HepG2 (cell line): ENCODE measurements at regions not wholly inside any gene's neighbourhood (a gene's known extent, or its start where the extent isn't known, plus 50 kb on each side); places are given as distances from the start of the nearest gene placed in this dataset.

ENCODE experiments used
- ATAC-seq: fragments of 200-7000 bp; cut with Tn5 transposase; 3 replicates; pipeline ENCODE4 v1.9.1; 2020; ENCODE audit warnings: mild to moderate bottlenecking, moderate library complexity
- BruUV-seq: library from RNA; stranded (reverse); fragments of 400-500 nt; replicated peaks from 2 replicates; lab custom pipeline; 2021; lab: Mats Ljungman, UMichigan
- CTCF ChIA-PET: fragments of 300-600 bp; formaldehyde crosslinking; extraction: SDS; loops from one replicate; lab custom pipeline; 2021; ENCODE audit warnings: low total read pairs, inconsistent platforms, low intra/inter-chr PET ratio; lab: Yijun Ruan, JAX
- POLR2A ChIA-PET: fragments of 350-600 bp; sonication (Branson Sonifier 250); formaldehyde crosslinking; loops from one replicate; lab custom pipeline; 2020; ENCODE audit warnings: antibody characterized with exemption, inconsistent platforms; lab: Yijun Ruan, JAX
- DNase-seq: peaks from one replicate; pipeline ENCODE4 v3.0.0-alpha.2; 2015; ENCODE audit warnings: low spot score
- FAIRE-seq: peaks from 3 replicates; lab custom pipeline; 2011; peaks lifted over from hg19 to GRCh38; lab: Jason Lieb, UNC
- H2AFZ ChIP-seq: one replicate; pipeline ENCODE4 v1.6.1; 2011; ENCODE audit warnings: low read length, inconsistent platforms
- H3K27ac ChIP-seq: fragments of 300-600 bp; 3 replicates; pipeline ENCODE4 v1.8.0; 2011; ENCODE audit warnings: mixed run types, mild to moderate bottlenecking, mixed read lengths, low read length, inconsistent platforms; ENCODE audit not compliant: insufficient read depth; ENCODE audit errors: extremely low read length
- H3K27me3 ChIP-seq, 2 experiments: fragments of 200-600 bp in 1 of 2; 2 replicates in 1 of 2; 3 replicates in 1 of 2; pipeline versions ENCODE4 v1.6.0 to v1.8.0; 2011; ENCODE audit warnings: low read length in 2 of 2, mild to moderate bottlenecking in 2 of 2, moderate library complexity in 2 of 2, inconsistent platforms in 1 of 2; ENCODE audit not compliant: insufficient read depth in 2 of 2, control insufficient read depth in 1 of 2
- H3K36me3 ChIP-seq, 2 experiments: fragments of 200-600 bp in 1 of 2; replicated peaks in 1 of 2; 2 replicates in 1 of 2; 3 replicates in 1 of 2; pipeline versions ENCODE4 v1.5.1 to v1.8.0; 2011; ENCODE audit warnings: low read length in 2 of 2, inconsistent platforms in 1 of 2; ENCODE audit not compliant: insufficient read depth in 2 of 2, control insufficient read depth in 1 of 2
- H3K4me1 ChIP-seq: 2 replicates; pipeline ENCODE4 v1.5.1; 2012; ENCODE audit warnings: low read length, inconsistent platforms; ENCODE audit not compliant: insufficient read depth
- H3K4me2 ChIP-seq: 2 replicates; pipeline ENCODE4 v1.6.0; 2011; ENCODE audit warnings: low read depth, low read length, inconsistent platforms
- H3K4me3 ChIP-seq, 3 experiments: fragments of 200-600 bp in 1 of 3; sonication (generic), shearing (Covaris generic) in 1 of 3; replicated peaks in 1 of 3; 2 replicates each; pipeline ENCODE4 v1.5.1; 2011 to 2016; ENCODE audit warnings: low read length in 3 of 3, inconsistent platforms in 2 of 3, low read depth in 2 of 3, mild to moderate bottlenecking in 2 of 3, control low read depth in 1 of 3, mixed read lengths in 1 of 3; ENCODE audit not compliant: insufficient read depth in 1 of 3
- H3K79me2 ChIP-seq: one replicate; pipeline ENCODE4 v1.6.1; 2011; ENCODE audit warnings: low read length, inconsistent platforms; ENCODE audit not compliant: insufficient read depth
- H3K9ac ChIP-seq: 2 replicates; pipeline ENCODE4 v1.6.0; 2011; ENCODE audit warnings: mild to moderate bottlenecking, low read depth, low read length, inconsistent platforms; ENCODE audit not compliant: insufficient read depth
- H3K9me3 ChIP-seq: 2 replicates; pipeline ENCODE4 v1.5.1; 2012; ENCODE audit warnings: mild to moderate bottlenecking, low read length
- H4K20me1 ChIP-seq: 2 replicates; pipeline ENCODE4 v1.6.0; 2011; ENCODE audit warnings: inconsistent platforms, mild to moderate bottlenecking, low read length, moderate library complexity; ENCODE audit not compliant: insufficient read depth
- FOXC1 ChIP-seq: sonication (generic); formaldehyde crosslinking; IDR thresholded peaks from 2 replicates; pipeline ENCODE4 v1.8.0; 2022; ENCODE audit warnings: mild to moderate bottlenecking, missing genetic modification reagents, borderline replicate concordance
- IKZF4 ChIP-seq: sonication (generic); formaldehyde crosslinking; IDR thresholded peaks from 2 replicates; pipeline ENCODE4 v1.5.1; 2020; ENCODE audit warnings: borderline replicate concordance, mild to moderate bottlenecking, low read depth, missing genetic modification reagents; ENCODE audit errors: not compliant biosample characterization
- MIER3 ChIP-seq: IDR thresholded peaks from 2 replicates; pipeline ENCODE4 v1.6.1; 2016; ENCODE audit warnings: missing compliant biosample characterization, borderline replicate concordance
- NFRKB ChIP-seq: fragments of 450-650 bp; IDR thresholded peaks from 2 replicates; pipeline ENCODE4 v1.6.1; 2017
- ZBTB10 ChIP-seq: sonication (generic); formaldehyde crosslinking; IDR thresholded peaks from 2 replicates; pipeline ENCODE4 v1.4.0; 2020; ENCODE audit warnings: missing genetic modification reagents, borderline replicate concordance
- ZNF354B ChIP-seq: sonication (generic); formaldehyde crosslinking; IDR thresholded peaks from 2 replicates; pipeline ENCODE4 v1.8.0; 2022; ENCODE audit warnings: mild to moderate bottlenecking, missing genetic modification reagents
- ZNF713 ChIP-seq: sonication (generic); formaldehyde crosslinking; IDR thresholded peaks from 2 replicates; pipeline ENCODE4 v1.4.0; 2020; ENCODE audit warnings: mild to moderate bottlenecking, missing genetic modification reagents
- WGBS: methylation state at CpG from one replicate; pipeline ENCODE4 v1.1.6; 2017; ENCODE audit warnings: low lambda C conversion rate; 5-methylcytosine and 5-hydroxymethylcytosine counted together
- in situ Hi-C: cut with HindIII; loops from 2 replicates; pipeline ENCODE4 v1.10.0; 2017; ENCODE audit warnings: low pct_unique_long_range_greater_than_20kb; ENCODE audit not compliant: extremely low pct_ligation_motif_present
- intact Hi-C: fragments of 100-400 bp; cut with micrococcal nuclease; formaldehyde crosslinking; loops from one replicate; pipeline ENCODE4 v1.10.0; 2022; ENCODE audit not compliant: unreplicated experiment
- TF ChIP-seq, protein P1 (sequence below): sonication (generic); formaldehyde crosslinking; IDR thresholded peaks from 2 replicates; pipeline ENCODE4 v1.4.0; 2020; ENCODE audit warnings: missing genetic modification reagents

DNA sequence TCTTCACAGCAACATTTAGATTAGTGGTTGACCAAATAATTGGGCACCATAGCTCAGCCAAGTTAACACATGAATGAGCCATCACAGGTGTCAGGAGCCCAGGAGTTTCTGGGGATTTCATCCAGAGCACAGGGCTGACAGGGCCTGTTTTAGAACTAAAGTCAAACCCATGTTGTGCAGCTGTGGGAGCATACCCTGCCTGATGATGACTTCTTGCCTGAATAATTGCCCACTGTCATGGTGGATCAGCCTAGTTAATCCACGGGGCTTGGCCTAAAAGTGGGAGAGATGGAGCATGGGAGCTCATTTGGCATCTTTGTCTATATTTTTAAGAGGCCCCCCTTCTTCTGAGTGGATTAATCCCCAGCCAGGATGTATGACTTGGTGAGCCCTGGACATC is 105.6 kb upstream of the GDNF start:
- Histone ChIP-seq H3K9ac (no peak overlapping the region), H3K36me3 (no peaks in the 10 kb centered on the region)
- BruUV-seq = no TSS peak
- TF ChIP-seq, protein P1, sequence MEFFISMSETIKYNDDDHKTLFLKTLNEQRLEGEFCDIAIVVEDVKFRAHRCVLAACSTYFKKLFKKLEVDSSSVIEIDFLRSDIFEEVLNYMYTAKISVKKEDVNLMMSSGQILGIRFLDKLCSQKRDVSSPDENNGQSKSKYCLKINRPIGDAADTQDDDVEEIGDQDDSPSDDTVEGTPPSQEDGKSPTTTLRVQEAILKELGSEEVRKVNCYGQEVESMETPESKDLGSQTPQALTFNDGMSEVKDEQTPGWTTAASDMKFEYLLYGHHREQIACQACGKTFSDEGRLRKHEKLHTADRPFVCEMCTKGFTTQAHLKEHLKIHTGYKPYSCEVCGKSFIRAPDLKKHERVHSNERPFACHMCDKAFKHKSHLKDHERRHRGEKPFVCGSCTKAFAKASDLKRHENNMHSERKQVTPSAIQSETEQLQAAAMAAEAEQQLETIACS = no peak
- TF ChIP-seq ZNF713 (CRISPR knock-in tag) = no peak
- no peak for TF ChIP-seq FOXC1 (CRISPR knock-in tag)
- no peak for TF ChIP-seq NFRKB
- TF ChIP-seq MIER3 (CRISPR knock-in tag) = no peak
- no peak for TF ChIP-seq ZNF354B (CRISPR knock-in tag)
- TF ChIP-seq ZBTB10 (CRISPR knock-in tag) = no peak
- TF ChIP-seq IKZF4 = no peak
- TF ChIP-seq, all 625 proteins: peak for 0
- no CpG with 5 or more reads among the region's 1 CpG for WGBS
- intact Hi-C loops (no loop called here), in situ Hi-C loops (no loop called here)
- Histone ChIP-seq H4K20me1 (no peaks in the 10 kb centered on the region), H3K4me2 (no peak overlapping the region), H3K27ac (no peak overlapping the region), H3K79me2 (no peaks in the 10 kb centered on the region), H3K9me3 (no peaks in the 10 kb centered on the region), H3K27me3 (peaks cover 0 to 4% of the 10 kb centered on the region in 2 experiments; a peak in 1 of 5 replicates), H3K4me3 (no peak overlapping the region), H3K4me1 (no peaks in the 10 kb centered on the region), H2AFZ (no peak overlapping the region)
- DNase-seq = no peak
- no peak for FAIRE-seq
- ChIA-PET POLR2A (no interaction called here), CTCF (no interaction called here)
- ATAC-seq = no peak
